T-helper 1 cell treated with Interleukin-12 subunit alpha and Interleukin-12 subunit beta and Interleukin-4 antibody, amounts not matched to agents 30 μg/mL and 1 μg/mL, for 36 hours (primary cell): ENCODE measurements at regions not wholly inside any gene's neighbourhood (a gene's known extent, or its start where the extent isn't known, plus 50 kb on each side); places are given as distances from the start of the nearest gene placed in this dataset.
"Not testable (repeated sequence)": the region's sequence is repeated elsewhere in the genome, so short reads cannot be mapped to it uniquely, and the experiment has no call there.

Experiments used
- H3K27ac Mint-ChIP-seq: one replicate; pipeline ENCODE4 v1.8.0; 2021; ENCODE audit warnings: mild to moderate bottlenecking, mixed read lengths
- H3K27me3 Mint-ChIP-seq: one replicate; pipeline ENCODE4 v1.8.0; 2021; ENCODE audit warnings: low read depth, mixed read lengths
- H3K36me3 Mint-ChIP-seq: one replicate; pipeline ENCODE4 v1.8.0; 2021; ENCODE audit warnings: low read depth, mixed read lengths
- H3K4me1 Mint-ChIP-seq: one replicate; pipeline ENCODE4 v1.8.0; 2021; ENCODE audit warnings: low read depth, mixed read lengths
- H3K4me3 Mint-ChIP-seq: one replicate; pipeline ENCODE4 v1.8.0; 2021; ENCODE audit warnings: mild to moderate bottlenecking, moderate library complexity, mixed read lengths
- H3K9me3 Mint-ChIP-seq: one replicate; pipeline ENCODE4 v1.8.0; 2021; ENCODE audit warnings: mixed read lengths

DNA sequence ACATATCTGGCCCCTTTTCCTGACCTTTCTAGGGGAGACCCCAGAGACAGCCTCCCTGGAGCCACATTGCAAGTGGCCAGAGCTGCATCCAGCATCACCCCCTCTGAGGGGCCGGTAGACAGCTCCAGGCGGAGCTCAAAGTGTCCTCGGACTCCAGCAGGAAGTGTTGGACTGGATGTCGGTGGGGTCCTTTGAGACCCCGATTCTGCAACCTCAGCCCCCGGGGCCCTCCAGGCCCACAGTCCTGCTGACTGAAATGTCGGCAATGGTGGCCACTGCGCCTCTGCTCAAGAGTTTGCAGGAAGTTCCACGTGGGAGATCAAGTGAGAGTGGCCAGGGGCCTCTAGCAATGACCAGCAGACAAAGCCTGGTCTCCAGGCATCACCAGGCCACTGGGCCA lies 115.9 kb upstream of the FOXD4L5 start:
- Mint-ChIP-seq H3K9me3 (peaks cover 40% of the 10 kb centered on the region), H3K4me1 (no peaks in the 10 kb centered on the region), H3K27me3 (no peaks in the 10 kb centered on the region), H3K27ac (no peak overlapping the region), H3K36me3 (no peaks in the 10 kb centered on the region), H3K4me3 (no peak overlapping the region)

GRCh38 chr9:65397763-65398719 lies 113.0 kb upstream of the FOXD4L5 start:
- peaks cover 39% of the 10 kb centered on the region for H3K9me3 Mint-ChIP-seq
- H3K27me3 Mint-ChIP-seq: not testable (repeated sequence)

DNA sequence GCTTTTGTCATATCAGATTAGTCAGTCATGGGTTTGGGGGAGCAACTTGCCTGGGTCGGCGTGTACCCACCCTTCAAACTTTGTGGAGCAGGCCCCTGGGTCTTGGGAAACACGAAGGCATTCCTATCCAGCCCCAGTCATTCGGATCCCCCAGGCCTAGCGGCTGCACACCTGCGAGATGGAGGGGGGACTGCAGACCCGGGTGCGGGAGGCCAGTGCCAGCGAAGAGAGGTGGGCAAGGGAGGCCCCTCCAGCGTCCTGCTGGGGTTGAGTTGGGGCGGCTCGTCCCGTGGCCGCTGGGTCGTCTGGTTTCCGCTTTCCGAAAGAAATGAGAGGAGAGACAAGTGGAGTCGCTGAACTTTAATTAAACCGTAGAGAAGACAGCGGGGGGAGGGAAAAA lies 112.2 kb upstream of the FOXD4L5 start:
- not testable (repeated sequence) for H3K27ac Mint-ChIP-seq, H3K27me3 Mint-ChIP-seq, H3K4me3 Mint-ChIP-seq, H3K4me1 Mint-ChIP-seq, H3K36me3 Mint-ChIP-seq
- H3K9me3 Mint-ChIP-seq: peaks cover 35% of the 10 kb centered on the region

More at GRCh38 chr9:65397763-65398719, 113.0 kb upstream of the FOXD4L5 start:
- H3K27ac Mint-ChIP-seq, H3K4me3 Mint-ChIP-seq, H3K4me1 Mint-ChIP-seq, H3K36me3 Mint-ChIP-seq: not testable (repeated sequence)

- H3K27ac Mint-ChIP-seq, H3K4me3 Mint-ChIP-seq, H3K4me1 Mint-ChIP-seq, H3K27me3 Mint-ChIP-seq, H3K36me3 Mint-ChIP-seq: not testable (repeated sequence)
- H3K9me3 Mint-ChIP-seq: peaks cover 35% of the 10 kb centered on the region
Measured at GRCh38 chr9:65396601-65397000, 111.6 kb upstream of the FOXD4L5 start.

DNA sequence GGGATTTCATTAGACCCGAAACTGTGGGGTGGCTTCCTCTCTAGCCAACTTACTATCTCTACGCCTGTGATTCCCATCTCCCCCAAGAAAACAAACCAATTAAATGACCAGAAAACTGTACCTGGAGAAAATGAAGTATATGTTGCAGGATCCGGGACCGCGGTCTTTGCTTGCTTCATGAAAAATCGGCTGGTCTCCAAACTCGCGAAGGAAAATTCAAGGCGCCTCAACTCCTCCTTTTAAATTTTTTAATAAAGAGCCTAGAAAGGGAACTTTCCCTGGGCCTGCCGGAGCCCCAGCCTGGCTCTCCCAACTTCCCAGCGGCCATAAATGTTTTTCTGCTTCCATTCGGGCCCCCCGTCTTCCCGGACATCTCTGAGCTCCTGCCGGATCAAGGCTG lies 110.8 kb upstream of the FOXD4L5 start:
- peaks cover 38% of the 10 kb centered on the region for H3K9me3 Mint-ChIP-seq
- H3K27ac Mint-ChIP-seq, H3K4me3 Mint-ChIP-seq, H3K4me1 Mint-ChIP-seq, H3K27me3 Mint-ChIP-seq, H3K36me3 Mint-ChIP-seq: not testable (repeated sequence)

GRCh38 chr9:65395121-65395520 lies 110.1 kb upstream of the FOXD4L5 start:
- H3K27ac Mint-ChIP-seq, H3K4me1 Mint-ChIP-seq, H3K27me3 Mint-ChIP-seq, H3K4me3 Mint-ChIP-seq, H3K36me3 Mint-ChIP-seq: not testable (repeated sequence)
- peaks cover 33% of the 10 kb centered on the region for H3K9me3 Mint-ChIP-seq

- not testable (repeated sequence) for H3K4me1 Mint-ChIP-seq, H3K4me3 Mint-ChIP-seq, H3K36me3 Mint-ChIP-seq, H3K27ac Mint-ChIP-seq, H3K27me3 Mint-ChIP-seq
- H3K9me3 Mint-ChIP-seq: peaks cover 28% of the 10 kb centered on the region
Measured at GRCh38 chr9:65393111-65393810, 108.3 kb upstream of the FOXD4L5 start.

GRCh38 chr9:65392611-65393010 lies 107.6 kb upstream of the FOXD4L5 start:
- peaks cover 26% of the 10 kb centered on the region for H3K9me3 Mint-ChIP-seq
- H3K4me3 Mint-ChIP-seq, H3K27ac Mint-ChIP-seq, H3K36me3 Mint-ChIP-seq, H3K4me1 Mint-ChIP-seq, H3K27me3 Mint-ChIP-seq: not testable (repeated sequence)

GRCh38 chr9:65389710-65390109 lies 104.7 kb upstream of the FOXD4L5 start:
- H3K36me3 Mint-ChIP-seq, H3K27ac Mint-ChIP-seq, H3K27me3 Mint-ChIP-seq, H3K4me3 Mint-ChIP-seq, H3K4me1 Mint-ChIP-seq: not testable (repeated sequence)
- H3K9me3 Mint-ChIP-seq: peaks cover 26% of the 10 kb centered on the region

DNA sequence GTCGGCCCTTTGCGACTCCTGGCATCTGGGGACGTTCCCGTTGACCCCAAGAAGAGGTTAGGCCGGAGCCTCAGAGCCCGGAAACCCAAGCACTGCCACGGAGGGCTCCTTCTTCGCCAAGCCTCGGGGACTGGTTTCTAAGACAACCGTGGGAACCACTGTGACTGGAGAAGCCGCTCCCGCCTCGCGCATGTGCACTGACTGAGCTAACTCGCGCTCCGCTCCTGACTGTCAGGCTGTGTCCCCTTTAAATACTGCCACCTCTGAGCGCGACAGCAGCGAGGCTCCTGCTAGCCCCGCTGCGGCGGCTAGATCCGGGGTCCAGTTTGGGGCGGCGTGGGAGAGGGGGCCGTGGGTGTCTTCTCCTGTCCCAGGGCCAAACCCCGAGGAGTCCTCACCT lies 104.2 kb upstream of the FOXD4L5 start:
- H3K9me3 Mint-ChIP-seq: peaks cover 26% of the 10 kb centered on the region
- not testable (repeated sequence) for H3K4me3 Mint-ChIP-seq, H3K36me3 Mint-ChIP-seq, H3K27ac Mint-ChIP-seq, H3K27me3 Mint-ChIP-seq, H3K4me1 Mint-ChIP-seq

DNA sequence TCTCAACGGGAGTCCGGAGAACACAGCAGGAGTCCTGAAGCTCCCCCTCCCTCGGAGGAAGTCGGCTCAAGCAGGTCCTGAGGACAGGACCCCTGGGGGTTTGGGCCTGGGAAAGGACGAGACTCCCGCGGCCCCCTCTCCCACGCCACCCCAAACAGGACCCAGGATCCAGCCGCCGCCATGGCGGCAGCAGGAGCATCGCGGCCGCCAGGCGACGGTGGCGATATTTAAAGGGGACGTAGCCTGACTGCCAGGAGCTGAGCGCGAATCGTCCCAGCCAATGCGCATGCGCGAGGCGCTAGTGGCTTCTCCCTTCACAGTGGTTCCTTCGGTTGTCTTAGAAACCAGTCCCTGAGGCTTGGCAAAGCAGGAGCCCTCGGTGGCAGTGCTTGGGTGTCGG lies 101.7 kb upstream of the FOXD4L5 start:
- H3K27ac Mint-ChIP-seq, H3K27me3 Mint-ChIP-seq, H3K4me3 Mint-ChIP-seq, H3K36me3 Mint-ChIP-seq, H3K4me1 Mint-ChIP-seq: not testable (repeated sequence)
- peaks cover 30% of the 10 kb centered on the region for H3K9me3 Mint-ChIP-seq

DNA sequence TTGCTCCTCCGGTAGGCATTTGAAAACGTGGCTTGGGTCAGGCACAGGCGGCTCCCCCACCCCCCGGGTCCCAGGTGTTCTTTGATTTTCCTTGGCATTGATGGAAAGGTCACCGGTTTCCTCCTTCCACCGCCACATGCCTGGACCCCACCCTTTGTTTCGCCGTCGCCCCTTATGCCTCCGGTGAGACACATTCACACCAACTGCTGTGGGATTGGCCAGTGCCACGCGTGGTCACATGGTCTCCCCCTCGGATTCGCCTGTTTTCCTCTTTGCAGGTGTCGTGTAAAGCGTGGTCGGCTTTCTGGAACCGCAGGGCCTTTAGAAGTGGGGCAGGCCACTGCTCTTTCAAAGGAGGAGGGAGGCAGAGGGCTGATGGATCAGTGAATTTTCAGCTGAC lies 101.2 kb upstream of the FOXD4L5 start:
- H3K4me3 Mint-ChIP-seq, H3K27me3 Mint-ChIP-seq, H3K27ac Mint-ChIP-seq, H3K4me1 Mint-ChIP-seq, H3K36me3 Mint-ChIP-seq: not testable (repeated sequence)
- peaks cover 30% of the 10 kb centered on the region for H3K9me3 Mint-ChIP-seq

- not testable (repeated sequence) for H3K36me3 Mint-ChIP-seq, H3K4me3 Mint-ChIP-seq, H3K4me1 Mint-ChIP-seq, H3K27ac Mint-ChIP-seq, H3K27me3 Mint-ChIP-seq
- H3K9me3 Mint-ChIP-seq: peaks cover 25% of the 10 kb centered on the region
Measured at GRCh38 chr9:65385655-65386024, 100.6 kb upstream of the FOXD4L5 start.

- not testable (repeated sequence) for H3K27ac Mint-ChIP-seq, H3K36me3 Mint-ChIP-seq, H3K27me3 Mint-ChIP-seq, H3K4me1 Mint-ChIP-seq, H3K4me3 Mint-ChIP-seq
- H3K9me3 Mint-ChIP-seq: peaks cover 25% of the 10 kb centered on the region
Measured at GRCh38 chr9:65384759-65385654, 100.0 kb upstream of the FOXD4L5 start.

- H3K27me3 Mint-ChIP-seq, H3K4me1 Mint-ChIP-seq, H3K27ac Mint-ChIP-seq, H3K36me3 Mint-ChIP-seq, H3K4me3 Mint-ChIP-seq: not testable (repeated sequence)
- peaks cover 22% of the 10 kb centered on the region for H3K9me3 Mint-ChIP-seq
Measured at GRCh38 chr9:65384066-65384465, 99.1 kb upstream of the FOXD4L5 start.
